ENCODE measurements at regions not wholly inside any gene's neighbourhood (a gene's known extent, or its start where the extent isn't known, plus 50 kb on each side); places are given as distances from the start of the nearest gene placed in this dataset.
"Not testable (repeated sequence)": the region's sequence is repeated elsewhere in the genome, so short reads cannot be mapped to it uniquely, and the experiment has no call there.

DNA sequence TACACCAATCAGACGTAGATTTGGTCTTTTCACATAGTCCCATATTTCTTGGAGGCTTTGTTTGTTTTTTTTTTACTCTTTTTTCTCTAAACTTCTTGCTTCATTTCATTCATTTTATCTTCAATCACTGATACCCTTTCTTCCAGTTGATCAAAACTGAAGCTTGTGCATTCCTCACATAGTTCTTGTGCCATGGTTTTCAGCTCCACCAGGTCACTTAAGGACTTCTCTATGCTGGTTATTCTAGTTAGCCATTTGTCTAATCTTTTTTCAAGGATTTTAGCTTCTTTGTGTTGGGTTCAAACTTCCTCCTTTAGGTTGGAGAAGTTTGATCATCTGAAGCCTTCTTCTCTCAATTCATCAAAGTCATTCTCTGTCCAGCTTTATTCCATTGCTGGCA lies 229.3 kb downstream of the COX18 start:
- TF ChIP-seq, protein P1, sequence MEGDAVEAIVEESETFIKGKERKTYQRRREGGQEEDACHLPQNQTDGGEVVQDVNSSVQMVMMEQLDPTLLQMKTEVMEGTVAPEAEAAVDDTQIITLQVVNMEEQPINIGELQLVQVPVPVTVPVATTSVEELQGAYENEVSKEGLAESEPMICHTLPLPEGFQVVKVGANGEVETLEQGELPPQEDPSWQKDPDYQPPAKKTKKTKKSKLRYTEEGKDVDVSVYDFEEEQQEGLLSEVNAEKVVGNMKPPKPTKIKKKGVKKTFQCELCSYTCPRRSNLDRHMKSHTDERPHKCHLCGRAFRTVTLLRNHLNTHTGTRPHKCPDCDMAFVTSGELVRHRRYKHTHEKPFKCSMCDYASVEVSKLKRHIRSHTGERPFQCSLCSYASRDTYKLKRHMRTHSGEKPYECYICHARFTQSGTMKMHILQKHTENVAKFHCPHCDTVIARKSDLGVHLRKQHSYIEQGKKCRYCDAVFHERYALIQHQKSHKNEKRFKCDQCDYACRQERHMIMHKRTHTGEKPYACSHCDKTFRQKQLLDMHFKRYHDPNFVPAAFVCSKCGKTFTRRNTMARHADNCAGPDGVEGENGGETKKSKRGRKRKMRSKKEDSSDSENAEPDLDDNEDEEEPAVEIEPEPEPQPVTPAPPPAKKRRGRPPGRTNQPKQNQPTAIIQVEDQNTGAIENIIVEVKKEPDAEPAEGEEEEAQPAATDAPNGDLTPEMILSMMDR (conservative IDR thresholded peaks at IDR 0.05 in 1 of 2, IDR thresholded peaks at IDR 0.05 in 1 of 2; ENCODE audit: low read depth in 1 of 2, low read length in 2 of 2) = not testable (repeated sequence)
- not testable (repeated sequence) for TF ChIP-seq EZH2 (IDR thresholded peaks at IDR 0.05; ENCODE audit: low read length, missing control alignments)
